ENCODE measurements at regions not wholly inside any gene's neighbourhood (a gene's known extent, or its start where the extent isn't known, plus 50 kb on each side); places are given as distances from the start of the nearest gene placed in this dataset.

DNA sequence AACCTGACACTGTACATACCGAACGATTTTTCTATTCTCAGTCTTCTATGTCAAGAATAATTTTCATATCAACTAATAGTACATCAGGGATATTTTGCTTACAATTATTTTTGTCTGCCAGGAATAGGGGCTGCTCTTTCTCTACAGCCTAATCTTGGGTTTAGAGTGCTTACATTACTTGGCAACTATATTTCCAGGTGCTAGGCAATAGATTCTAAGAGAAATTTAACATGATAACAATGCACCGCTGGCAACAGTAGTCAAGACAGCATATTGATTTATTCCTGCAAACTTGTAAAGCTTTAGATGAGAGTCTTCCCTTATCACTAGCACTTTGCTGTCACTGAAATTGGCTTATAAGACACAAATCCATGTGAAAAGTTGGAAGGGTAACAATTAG, 935.9 kb downstream of the CDH11 start:
- H3K4me1 ChIP-seq (ENCODE audit: control insufficient read depth, insufficient read depth, low read length): no peaks in the 10 kb centered on the region
- H3K4me3 Mint-ChIP-seq: no peak overlapping the region
- no peak for DNase-seq
- H3K27me3 Mint-ChIP-seq (ENCODE audit: low read depth in 2 of 2): no peaks in the 10 kb centered on the region
- H3K4me1 Mint-ChIP-seq: no peaks in the 10 kb centered on the region
- no peak overlapping the region for H3K27ac ChIP-seq (ENCODE audit: low read length)
- H3K9me3 Mint-ChIP-seq: peaks cover 13 to 14% of the 10 kb centered on the region in 2 donors
- no peaks in the 10 kb centered on the region for H3K36me3 Mint-ChIP-seq
- H3K9me3 ChIP-seq (ENCODE audit: control insufficient read depth, insufficient read depth, low read length): no peaks in the 10 kb centered on the region
- no peak for ATAC-seq
- no peak overlapping the region for H3K27ac Mint-ChIP-seq
- TF ChIP-seq, protein P1, sequence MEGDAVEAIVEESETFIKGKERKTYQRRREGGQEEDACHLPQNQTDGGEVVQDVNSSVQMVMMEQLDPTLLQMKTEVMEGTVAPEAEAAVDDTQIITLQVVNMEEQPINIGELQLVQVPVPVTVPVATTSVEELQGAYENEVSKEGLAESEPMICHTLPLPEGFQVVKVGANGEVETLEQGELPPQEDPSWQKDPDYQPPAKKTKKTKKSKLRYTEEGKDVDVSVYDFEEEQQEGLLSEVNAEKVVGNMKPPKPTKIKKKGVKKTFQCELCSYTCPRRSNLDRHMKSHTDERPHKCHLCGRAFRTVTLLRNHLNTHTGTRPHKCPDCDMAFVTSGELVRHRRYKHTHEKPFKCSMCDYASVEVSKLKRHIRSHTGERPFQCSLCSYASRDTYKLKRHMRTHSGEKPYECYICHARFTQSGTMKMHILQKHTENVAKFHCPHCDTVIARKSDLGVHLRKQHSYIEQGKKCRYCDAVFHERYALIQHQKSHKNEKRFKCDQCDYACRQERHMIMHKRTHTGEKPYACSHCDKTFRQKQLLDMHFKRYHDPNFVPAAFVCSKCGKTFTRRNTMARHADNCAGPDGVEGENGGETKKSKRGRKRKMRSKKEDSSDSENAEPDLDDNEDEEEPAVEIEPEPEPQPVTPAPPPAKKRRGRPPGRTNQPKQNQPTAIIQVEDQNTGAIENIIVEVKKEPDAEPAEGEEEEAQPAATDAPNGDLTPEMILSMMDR (IDR thresholded peaks at IDR 0.05): no peak
- H3K27me3 ChIP-seq (ENCODE audit: control insufficient read depth, insufficient read depth, low read length): no peaks in the 10 kb centered on the region
- WGBS (ENCODE audit: insufficient coverage): 87% methylated on average over 3 of the region's 3 CpGs
- intact Hi-C loops (cut with micrococcal nuclease): no loop called here
- H3K4me3 ChIP-seq (ENCODE audit: low read length): no peak overlapping the region
- no peaks in the 10 kb centered on the region for H3K36me3 ChIP-seq (ENCODE audit: control insufficient read depth, insufficient read depth, low read length)

DNA sequence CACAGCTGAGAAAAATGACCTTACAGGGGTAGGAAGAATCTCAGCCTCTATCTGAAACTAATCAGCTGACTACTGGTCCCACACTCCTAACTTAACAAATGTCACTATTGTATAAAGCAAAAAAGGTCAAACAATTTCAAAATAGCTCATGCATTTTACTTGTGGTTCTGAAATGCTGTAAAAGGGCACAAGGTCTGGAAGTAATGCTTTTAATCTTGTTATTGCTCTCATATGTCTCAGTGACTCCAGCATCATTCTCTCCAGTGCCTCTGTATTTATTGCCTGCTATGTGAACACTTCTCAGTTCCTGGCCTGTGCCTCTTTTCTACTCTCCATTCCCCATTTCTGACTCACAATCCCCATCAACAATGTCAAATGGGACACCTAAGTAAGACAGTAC, 937.7 kb downstream of the CDH11 start:
- ATAC-seq (no peak), DNase-seq (no peak)
- Histone ChIP-seq H3K27ac (ENCODE audit: low read length) (no peak overlapping the region), H3K9me3 (ENCODE audit: control insufficient read depth, insufficient read depth, low read length) (peaks cover under 1% of the 10 kb centered on the region), H3K4me3 (ENCODE audit: low read length) (no peak overlapping the region), H3K27me3 (ENCODE audit: control insufficient read depth, insufficient read depth, low read length) (no peaks in the 10 kb centered on the region), H3K36me3 (ENCODE audit: control insufficient read depth, insufficient read depth, low read length) (no peaks in the 10 kb centered on the region), H3K4me1 (ENCODE audit: control insufficient read depth, insufficient read depth, low read length) (no peaks in the 10 kb centered on the region)
- intact Hi-C loops (cut with micrococcal nuclease): no loop called here
- TF ChIP-seq, protein P1 (IDR thresholded peaks at IDR 0.05): no peak
- Mint-ChIP-seq H3K27ac (no peak overlapping the region), H3K4me1 (no peaks in the 10 kb centered on the region), H3K9me3 (peaks cover 11 to 13% of the 10 kb centered on the region in 2 donors), H3K36me3 (peaks cover 5% of the 10 kb centered on the region), H3K27me3 (ENCODE audit: low read depth in 2 of 2) (no peaks in the 10 kb centered on the region), H3K4me3 (no peak overlapping the region)

- H3K36me3 Mint-ChIP-seq: peaks cover 6% of the 10 kb centered on the region
- H3K4me3 Mint-ChIP-seq: no peak overlapping the region
- WGBS (ENCODE audit: insufficient coverage): 92% methylated on average over 3 of the region's 3 CpGs
- H3K9me3 ChIP-seq (ENCODE audit: control insufficient read depth, insufficient read depth, low read length): peaks cover 11% of the 10 kb centered on the region
- H3K4me1 Mint-ChIP-seq: no peaks in the 10 kb centered on the region
- H3K36me3 ChIP-seq (ENCODE audit: control insufficient read depth, insufficient read depth, low read length): no peaks in the 10 kb centered on the region
- peaks cover 11 to 14% of the 10 kb centered on the region in 2 donors for H3K9me3 Mint-ChIP-seq
- TF ChIP-seq, protein P1 (IDR thresholded peaks at IDR 0.05): no peak
- no peak for ATAC-seq
- H3K27ac ChIP-seq (ENCODE audit: low read length): no peak overlapping the region
- intact Hi-C loops (cut with micrococcal nuclease): no loop called here
- H3K4me1 ChIP-seq (ENCODE audit: control insufficient read depth, insufficient read depth, low read length): no peaks in the 10 kb centered on the region
- no peak for DNase-seq
- H3K4me3 ChIP-seq (ENCODE audit: low read length): no peak overlapping the region
- no peaks in the 10 kb centered on the region for H3K27me3 ChIP-seq (ENCODE audit: control insufficient read depth, insufficient read depth, low read length)
- no peak overlapping the region for H3K27ac Mint-ChIP-seq
- no peaks in the 10 kb centered on the region for H3K27me3 Mint-ChIP-seq (ENCODE audit: low read depth in 2 of 2)
These were observed 938.9 kb downstream of the CDH11 start for GRCh38 chr16:64182985-64183384.

GRCh38 chr16:64181271-64181925, 940.5 kb downstream of the CDH11 start:
- Mint-ChIP-seq H3K4me1 (no peaks in the 10 kb centered on the region), H3K4me3 (no peak overlapping the region), H3K27ac (no peak overlapping the region), H3K36me3 (peaks cover 6% of the 10 kb centered on the region), H3K9me3 (peaks cover 12 to 18% of the 10 kb centered on the region in 2 donors), H3K27me3 (ENCODE audit: low read depth in 2 of 2) (no peaks in the 10 kb centered on the region)
- Histone ChIP-seq H3K36me3 (ENCODE audit: control insufficient read depth, insufficient read depth, low read length) (no peaks in the 10 kb centered on the region), H3K27ac (ENCODE audit: low read length) (no peak overlapping the region), H3K4me3 (ENCODE audit: low read length) (no peak overlapping the region), H3K27me3 (ENCODE audit: control insufficient read depth, insufficient read depth, low read length) (no peaks in the 10 kb centered on the region), H3K4me1 (ENCODE audit: control insufficient read depth, insufficient read depth, low read length) (no peaks in the 10 kb centered on the region), H3K9me3 (ENCODE audit: control insufficient read depth, insufficient read depth, low read length) (peaks cover 12% of the 10 kb centered on the region)
- 79% methylated on average over 3 of the region's 4 CpGs for WGBS (ENCODE audit: insufficient coverage)
- DNase-seq (no peak), ATAC-seq (no peak)
- intact Hi-C loops (cut with micrococcal nuclease): no loop called here
- TF ChIP-seq, protein P1 (IDR thresholded peaks at IDR 0.05): no peak

Data from natural killer cell (primary cell).